Trophoblast cell (in vitro differentiated cells and primary cell): ENCODE measurements at regions not wholly inside any gene's neighbourhood (a gene's known extent, or its start where the extent isn't known, plus 50 kb on each side); places are given as distances from the start of the nearest gene placed in this dataset.

ENCODE experiments used
- DNase-seq, 2 donors: peaks; one replicate each; pipeline ENCODE4 v3.0.0-alpha.2; 2016
- H2AFZ ChIP-seq: 2 replicates; pipeline ENCODE4 v1.6.1; 2013; ENCODE audit warnings: low read length, moderate library complexity, mild to moderate bottlenecking; ENCODE audit not compliant: insufficient read depth, poor library complexity
- H2AK5ac ChIP-seq: 2 replicates; pipeline ENCODE4 v1.6.1; 2013; ENCODE audit warnings: mild to moderate bottlenecking, low read length
- H2BK120ac ChIP-seq: 2 replicates; pipeline ENCODE4 v1.6.1; 2013; ENCODE audit warnings: low read length, mild to moderate bottlenecking, moderate library complexity; ENCODE audit not compliant: insufficient read depth, poor library complexity
- H2BK12ac ChIP-seq: 2 replicates; pipeline ENCODE4 v1.6.1; 2013; ENCODE audit warnings: mild to moderate bottlenecking, low read length, moderate library complexity
- H2BK5ac ChIP-seq: 2 replicates; pipeline ENCODE4 v1.6.1; 2013; ENCODE audit warnings: low read length, low read depth, moderate library complexity, mild to moderate bottlenecking; ENCODE audit not compliant: poor library complexity
- H3K14ac ChIP-seq: 2 replicates; pipeline ENCODE4 v1.6.1; 2013; ENCODE audit warnings: mild to moderate bottlenecking, low read length
- H3K18ac ChIP-seq: 2 replicates; pipeline ENCODE4 v1.6.1; 2013; ENCODE audit warnings: mild to moderate bottlenecking, low read length
- H3K23ac ChIP-seq: 2 replicates; pipeline ENCODE4 v1.6.1; 2013; ENCODE audit warnings: low read length
- H3K27ac ChIP-seq: 2 replicates; pipeline ENCODE4 v1.5.1; 2013; ENCODE audit warnings: low read depth, mild to moderate bottlenecking, inconsistent platforms, low read length, moderate library complexity
- H3K27me3 ChIP-seq: 2 replicates; pipeline ENCODE4 v1.6.1; 2013; ENCODE audit warnings: inconsistent platforms, mild to moderate bottlenecking, low read length, moderate library complexity; ENCODE audit not compliant: insufficient read depth
- H3K36me3 ChIP-seq, 2 experiments: 1 replicate in 1 of 2; 2 replicates in 1 of 2; pipeline ENCODE4 v1.6.1; 2013; ENCODE audit warnings: low read length in 2 of 2, mild to moderate bottlenecking in 2 of 2, moderate library complexity in 1 of 2; ENCODE audit not compliant: insufficient read depth in 2 of 2, control insufficient read depth in 1 of 2
- H3K4ac ChIP-seq: 2 replicates; pipeline ENCODE4 v1.6.1; 2013; ENCODE audit warnings: low read depth, mild to moderate bottlenecking, low read length, moderate library complexity
- H3K4me1 ChIP-seq, 2 experiments: 1 replicate in 1 of 2; 2 replicates in 1 of 2; pipeline ENCODE4 v1.6.1; 2013; ENCODE audit warnings: low read length in 2 of 2, mild to moderate bottlenecking in 2 of 2, moderate library complexity in 1 of 2; ENCODE audit not compliant: insufficient read depth in 2 of 2, control insufficient read depth in 1 of 2
- H3K4me2 ChIP-seq: 2 replicates; pipeline ENCODE4 v1.6.1; 2013; ENCODE audit warnings: inconsistent platforms, mild to moderate bottlenecking, low read length, moderate library complexity
- H3K4me3 ChIP-seq: 2 replicates; pipeline ENCODE4 v1.5.1; 2013; ENCODE audit warnings: mild to moderate bottlenecking, low read depth, low read length, inconsistent platforms
- H3K79me1 ChIP-seq: one replicate; pipeline ENCODE4 v1.6.1; 2013; ENCODE audit warnings: low read length
- H3K79me2 ChIP-seq: 2 replicates; pipeline ENCODE4 v1.6.1; 2013; ENCODE audit warnings: low read length, mild to moderate bottlenecking; ENCODE audit not compliant: control insufficient read depth, insufficient read depth, poor library complexity
- H3K9ac ChIP-seq: 2 replicates; pipeline ENCODE4 v1.6.1; 2013; ENCODE audit warnings: mild to moderate bottlenecking, low read length
- H3K9me3 ChIP-seq: 2 replicates; pipeline ENCODE4 v1.6.1; 2013; ENCODE audit warnings: low read depth, mild to moderate bottlenecking, control low read depth, inconsistent platforms, low read length; ENCODE audit not compliant: insufficient read depth
- H4K12ac ChIP-seq: 2 replicates; pipeline ENCODE4 v1.6.1; 2013; ENCODE audit warnings: low read depth, mild to moderate bottlenecking, low read length, moderate library complexity
- H4K8ac ChIP-seq: 2 replicates; pipeline ENCODE4 v1.6.1; 2013; ENCODE audit warnings: low read depth, mild to moderate bottlenecking, low read length, moderate library complexity
- H4K91ac ChIP-seq: one replicate; pipeline ENCODE4 v1.6.1; 2013; ENCODE audit warnings: low read depth, mild to moderate bottlenecking, low read length, moderate library complexity
- WGBS: extraction: QIAGEN DNeasy Blood & Tissue Kit; methylation state at CpG from one replicate; pipeline ENCODE4 v1.1.7; 2013; ENCODE audit warnings: missing lambda C conversion rate; ENCODE audit not compliant: insufficient read length, insufficient coverage; ENCODE audit errors: extremely low coverage; 5-methylcytosine and 5-hydroxymethylcytosine counted together

DNA sequence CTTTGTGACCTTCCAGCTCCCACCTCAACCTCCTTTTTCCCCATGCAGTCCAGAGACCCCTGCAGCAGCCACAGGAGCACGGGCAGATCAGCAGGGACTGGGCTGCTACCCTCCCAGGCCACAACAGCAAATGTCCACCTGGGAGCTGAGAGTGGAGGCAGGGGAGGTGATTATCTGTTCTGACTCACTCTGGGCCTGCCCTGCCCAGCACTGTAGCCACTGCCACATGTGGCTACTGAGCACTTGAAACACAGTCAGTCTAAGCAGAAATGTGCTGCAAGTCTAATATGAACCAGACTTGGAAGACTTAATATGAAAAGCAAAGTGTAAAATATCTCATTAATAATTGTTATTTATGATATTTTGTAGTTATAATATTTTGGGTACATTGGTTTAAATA is 148.9 kb upstream of the VANGL1 start:
- H3K36me3 ChIP-seq = no peaks in the 10 kb centered on the region
- peak overlapping the region; percentile 68 for H2BK12ac ChIP-seq
- peak overlapping the region; percentile 60 for H4K91ac ChIP-seq
- peak overlapping the region; percentile 53 for H2BK5ac ChIP-seq
- H3K4me3 ChIP-seq = no peak overlapping the region
- no peak overlapping the region for H3K27ac ChIP-seq
- H4K8ac ChIP-seq = peak overlapping the region; percentile 66
- H3K18ac ChIP-seq = no peak overlapping the region
- H3K79me1 ChIP-seq = peaks cover 8% of the 10 kb centered on the region
- no peaks in the 10 kb centered on the region for H3K79me2 ChIP-seq
- peak overlapping the region; percentile 66 for H3K14ac ChIP-seq
- no peak for DNase-seq
- no peak overlapping the region for H2BK120ac ChIP-seq
- H4K12ac ChIP-seq = no peak overlapping the region
- no peak overlapping the region for H2AK5ac ChIP-seq
- H3K4ac ChIP-seq = no peak overlapping the region
- no CpG with 5 or more reads among the region's 1 CpG for WGBS
- H2AFZ ChIP-seq = peak overlapping the region; percentile 59
- peaks cover 10 to 19% of the 10 kb centered on the region in 2 experiments for H3K4me1 ChIP-seq
- no peak overlapping the region for H3K4me2 ChIP-seq
- H3K9ac ChIP-seq = no peak overlapping the region
- H3K27me3 ChIP-seq = no peaks in the 10 kb centered on the region
- no peaks in the 10 kb centered on the region for H3K9me3 ChIP-seq
- no peak overlapping the region for H3K23ac ChIP-seq

DNA sequence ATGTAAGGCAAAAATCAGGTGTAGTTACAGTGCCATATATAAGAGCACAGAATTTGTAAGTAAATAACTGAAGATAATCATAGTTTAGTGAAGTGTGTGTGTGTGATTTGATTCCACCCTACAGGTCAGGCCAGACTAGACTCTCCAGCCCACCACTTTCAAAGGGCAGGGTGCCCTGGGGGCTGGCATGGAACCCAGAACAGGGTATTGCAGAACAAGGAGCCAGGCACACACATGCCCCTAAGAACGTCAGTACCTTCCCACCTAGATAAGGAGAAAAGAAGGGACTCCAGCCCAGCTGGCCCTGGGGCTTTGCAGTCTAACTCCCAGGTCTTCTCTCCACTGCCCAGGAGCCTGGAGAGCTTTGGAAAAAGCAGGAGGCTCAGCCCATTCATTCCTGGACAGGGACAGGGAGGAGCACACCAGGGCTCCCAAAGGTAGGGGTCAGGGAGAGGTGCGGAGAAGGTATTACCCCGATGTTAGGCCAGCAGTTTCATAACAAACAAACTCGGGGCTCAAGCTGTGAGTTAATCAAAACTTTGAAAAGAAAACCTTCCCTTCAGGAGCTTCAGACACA is 149.7 kb upstream of the VANGL1 start:
- no peak overlapping the region for H3K4me2 ChIP-seq
- H3K14ac ChIP-seq = no peak overlapping the region
- no peak overlapping the region for H4K8ac ChIP-seq
- H3K36me3 ChIP-seq = no peaks in the 10 kb centered on the region
- no peak overlapping the region for H3K4ac ChIP-seq
- peaks cover 8% of the 10 kb centered on the region for H3K79me1 ChIP-seq
- no peak overlapping the region for H2BK120ac ChIP-seq
- no peaks in the 10 kb centered on the region for H3K9me3 ChIP-seq
- H2BK5ac ChIP-seq = no peak overlapping the region
- H3K4me1 ChIP-seq = peaks cover 10 to 16% of the 10 kb centered on the region in 2 experiments
- no peaks in the 10 kb centered on the region for H3K27me3 ChIP-seq
- no CpG with 5 or more reads among the region's 4 CpGs for WGBS
- no peak overlapping the region for H2AFZ ChIP-seq
- DNase-seq = no peak
- no peak overlapping the region for H2BK12ac ChIP-seq
- no peaks in the 10 kb centered on the region for H3K79me2 ChIP-seq
- no peak overlapping the region for H2AK5ac ChIP-seq
- H3K18ac ChIP-seq = no peak overlapping the region
- no peak overlapping the region for H3K4me3 ChIP-seq
- H3K27ac ChIP-seq = no peak overlapping the region
- H3K23ac ChIP-seq = no peak overlapping the region
- no peak overlapping the region for H4K91ac ChIP-seq
- H4K12ac ChIP-seq = no peak overlapping the region
- H3K9ac ChIP-seq = no peak overlapping the region

DNA sequence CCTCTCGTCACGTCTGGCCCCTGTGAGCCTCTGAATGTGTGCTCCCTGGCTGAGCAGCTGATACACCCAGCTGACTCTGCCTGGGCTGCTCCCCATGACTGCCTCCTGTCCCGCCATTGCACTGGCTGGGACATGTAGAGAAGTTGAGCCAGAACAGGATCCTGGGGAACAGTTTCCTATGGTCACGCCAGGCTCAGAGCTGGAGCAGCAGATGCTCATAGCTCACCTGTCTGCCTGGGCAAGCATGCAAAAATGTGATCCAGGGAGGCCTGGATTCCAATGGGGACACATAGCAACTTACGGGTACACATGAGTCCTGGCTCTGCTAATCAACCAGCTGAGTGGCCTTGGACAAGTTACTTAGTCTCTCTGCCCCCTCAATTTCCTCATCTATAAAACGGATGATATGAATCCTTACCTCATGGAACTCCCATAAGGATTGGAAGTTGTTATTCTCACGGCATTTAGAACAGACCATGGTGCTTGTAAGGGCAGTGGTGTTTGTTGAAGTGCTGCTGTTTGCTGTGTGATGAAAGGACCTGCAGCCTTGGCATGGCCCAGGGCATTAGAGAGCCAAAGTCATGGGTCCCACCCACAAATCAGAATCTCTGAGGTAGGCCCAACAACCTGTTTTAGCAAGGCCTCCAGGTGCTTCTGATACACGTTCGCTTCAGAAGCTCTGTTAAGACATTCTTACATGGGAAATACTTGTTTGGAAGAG is 150.3 kb upstream of the VANGL1 start:
- Histone ChIP-seq H3K9ac (no peak overlapping the region), H2AFZ (no peak overlapping the region), H3K23ac (no peak overlapping the region), H3K79me1 (peaks cover 5% of the 10 kb centered on the region), H3K14ac (no peak overlapping the region), H3K4ac (no peak overlapping the region), H3K27me3 (no peaks in the 10 kb centered on the region), H3K4me3 (no peak overlapping the region), H2BK5ac (no peak overlapping the region), H4K12ac (no peak overlapping the region), H3K4me1 (peaks cover 6 to 11% of the 10 kb centered on the region in 2 experiments), H2BK120ac (no peak overlapping the region), H3K18ac (no peak overlapping the region), H3K79me2 (no peaks in the 10 kb centered on the region), H4K91ac (no peak overlapping the region), H4K8ac (no peak overlapping the region), H2BK12ac (no peak overlapping the region), H2AK5ac (no peak overlapping the region), H3K27ac (no peak overlapping the region), H3K9me3 (no peaks in the 10 kb centered on the region), H3K36me3 (no peaks in the 10 kb centered on the region), H3K4me2 (no peak overlapping the region)
- WGBS = no CpG with 5 or more reads among the region's 9 CpGs
- DNase-seq = no peak

DNA sequence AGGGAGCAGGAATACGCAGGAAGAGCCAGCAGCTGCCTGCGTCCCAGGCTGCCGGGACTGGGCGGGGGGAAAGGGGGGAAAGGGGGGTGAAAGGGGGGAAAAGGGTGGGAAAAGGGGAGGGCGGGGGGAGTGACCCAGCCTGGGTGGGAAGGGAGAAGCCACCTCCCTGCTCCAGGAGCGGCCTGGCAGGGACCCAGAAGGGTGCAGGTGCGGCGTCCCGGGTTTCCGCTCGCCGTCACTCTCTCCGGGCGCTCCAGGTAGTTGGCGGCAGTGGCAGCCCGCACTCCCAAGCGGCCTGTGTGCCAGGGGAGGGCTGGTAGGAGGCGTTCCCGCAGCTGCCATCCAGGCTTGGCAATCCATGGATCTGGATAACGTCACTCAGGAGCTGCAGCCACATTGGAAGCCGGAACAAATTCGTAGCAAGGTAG is 141.0 kb upstream of the NGF start:
- no peak overlapping the region for H3K14ac ChIP-seq
- no peak overlapping the region for H3K18ac ChIP-seq
- no peaks in the 10 kb centered on the region for H3K79me2 ChIP-seq
- no peak overlapping the region for H2AK5ac ChIP-seq
- no peak overlapping the region for H2BK5ac ChIP-seq
- no peaks in the 10 kb centered on the region for H3K36me3 ChIP-seq
- no peaks in the 10 kb centered on the region for H3K9me3 ChIP-seq
- no peak overlapping the region for H4K8ac ChIP-seq
- no peak for DNase-seq
- no peak overlapping the region for H3K27ac ChIP-seq
- no peak overlapping the region for H2BK12ac ChIP-seq
- no peaks in the 10 kb centered on the region for H3K79me1 ChIP-seq
- peaks cover 0 to 3% of the 10 kb centered on the region in 2 experiments for H3K4me1 ChIP-seq
- no peak overlapping the region for H2AFZ ChIP-seq
- no peak overlapping the region for H4K91ac ChIP-seq
- no peak overlapping the region for H4K12ac ChIP-seq
- H3K9ac ChIP-seq = no peak overlapping the region
- H3K27me3 ChIP-seq = no peaks in the 10 kb centered on the region
- no peak overlapping the region for H3K4me2 ChIP-seq
- no peak overlapping the region for H2BK120ac ChIP-seq
- H3K23ac ChIP-seq = no peak overlapping the region
- H3K4me3 ChIP-seq = no peak overlapping the region
- H3K4ac ChIP-seq = no peak overlapping the region
- WGBS = no CpG with 5 or more reads among the region's 22 CpGs
